Endodermal cell (in vitro differentiated cells): ENCODE measurements at regions not wholly inside any gene's neighbourhood (a gene's known extent, or its start where the extent isn't known, plus 50 kb on each side); places are given as distances from the start of the nearest gene placed in this dataset.

Experiments
- DNase-seq: peaks from one replicate; pipeline ENCODE4 v3.0.0-alpha.2; 2017
- H3K27ac ChIP-seq: 2 replicates; pipeline ENCODE4 v1.5.1; 2013; ENCODE audit warnings: mild to moderate bottlenecking, low read depth, low read length, moderate library complexity
- H3K27me3 ChIP-seq: 2 replicates; pipeline ENCODE4 v1.6.1; 2013; ENCODE audit warnings: mild to moderate bottlenecking, low read length, moderate library complexity; ENCODE audit not compliant: insufficient read depth, control insufficient read depth, poor library complexity, severe bottlenecking
- H3K36me3 ChIP-seq: 2 replicates; pipeline ENCODE4 v1.7.0; 2013; ENCODE audit warnings: mild to moderate bottlenecking, low read length, moderate library complexity; ENCODE audit not compliant: control insufficient read depth, insufficient read depth
- H3K4me1 ChIP-seq: one replicate; pipeline ENCODE4 v1.7.0; 2013; ENCODE audit warnings: low read length; ENCODE audit not compliant: control insufficient read depth, insufficient read depth
- H3K4me3 ChIP-seq: 2 replicates; pipeline ENCODE4 v1.5.1; 2013; ENCODE audit warnings: mild to moderate bottlenecking, low read length, moderate library complexity
- H3K9ac ChIP-seq: 2 replicates; pipeline ENCODE4 v1.6.1; 2013; ENCODE audit warnings: mild to moderate bottlenecking, low read length, moderate library complexity; ENCODE audit not compliant: poor library complexity, severe bottlenecking; ENCODE audit errors: extremely low read depth
- H3K9me3 ChIP-seq: 2 replicates; pipeline ENCODE4 v1.6.1; 2013; ENCODE audit warnings: mild to moderate bottlenecking, low read length, moderate library complexity; ENCODE audit not compliant: control insufficient read depth
- H3K27ac Mint-ChIP-seq: 2 replicates; pipeline ENCODE4 v1.8.0; 2020; ENCODE audit warnings: mixed read lengths
- H3K27me3 Mint-ChIP-seq: 2 replicates; pipeline ENCODE4 v1.8.0; 2021; ENCODE audit warnings: mild to moderate bottlenecking, mixed read lengths; ENCODE audit not compliant: insufficient read depth
- H3K36me3 Mint-ChIP-seq: 2 replicates; pipeline ENCODE4 v1.8.0; 2020; ENCODE audit warnings: low read depth, mixed read lengths
- H3K4me1 Mint-ChIP-seq: 2 replicates; pipeline ENCODE4 v1.8.0; 2020; ENCODE audit warnings: mixed read lengths
- H3K4me3 Mint-ChIP-seq: 2 replicates; pipeline ENCODE4 v1.8.0; 2020; ENCODE audit warnings: mild to moderate bottlenecking, moderate library complexity, mixed read lengths
- H3K9me3 Mint-ChIP-seq: 2 replicates; pipeline ENCODE4 v1.8.0; 2020; ENCODE audit warnings: mild to moderate bottlenecking, mixed read lengths
- WGBS, 2 experiments: methylation state at CpG; one replicate each; pipeline versions ENCODE4 v1.1.5 to v1.1.7; 2013; ENCODE audit warnings: missing lambda C conversion rate in 2 of 2, mixed read lengths in 1 of 2; ENCODE audit not compliant: insufficient coverage in 1 of 2, insufficient read length in 1 of 2; 5-methylcytosine and 5-hydroxymethylcytosine counted together
- TF ChIP-seq, protein P1 (sequence below): fragments of 200-600 bp; sonication (generic); conservative IDR thresholded peaks from 2 replicates; pipeline ENCODE4 v1.5.0; 2021; ENCODE audit warnings: antibody characterized with exemption, mild to moderate bottlenecking

- Histone ChIP-seq H3K9me3 (no peaks in the 10 kb centered on the region), H3K9ac (no peak overlapping the region), H3K4me1 (no peaks in the 10 kb centered on the region), H3K27me3 (no peaks in the 10 kb centered on the region), H3K27ac (no peak overlapping the region), H3K4me3 (no peak overlapping the region), H3K36me3 (no peaks in the 10 kb centered on the region)
- H3K36me3 Mint-ChIP-seq = no peaks in the 10 kb centered on the region
- H3K27me3 Mint-ChIP-seq = no peaks in the 10 kb centered on the region
- DNase-seq = no peak
- no peaks in the 10 kb centered on the region for H3K9me3 Mint-ChIP-seq
- TF ChIP-seq, protein P1, sequence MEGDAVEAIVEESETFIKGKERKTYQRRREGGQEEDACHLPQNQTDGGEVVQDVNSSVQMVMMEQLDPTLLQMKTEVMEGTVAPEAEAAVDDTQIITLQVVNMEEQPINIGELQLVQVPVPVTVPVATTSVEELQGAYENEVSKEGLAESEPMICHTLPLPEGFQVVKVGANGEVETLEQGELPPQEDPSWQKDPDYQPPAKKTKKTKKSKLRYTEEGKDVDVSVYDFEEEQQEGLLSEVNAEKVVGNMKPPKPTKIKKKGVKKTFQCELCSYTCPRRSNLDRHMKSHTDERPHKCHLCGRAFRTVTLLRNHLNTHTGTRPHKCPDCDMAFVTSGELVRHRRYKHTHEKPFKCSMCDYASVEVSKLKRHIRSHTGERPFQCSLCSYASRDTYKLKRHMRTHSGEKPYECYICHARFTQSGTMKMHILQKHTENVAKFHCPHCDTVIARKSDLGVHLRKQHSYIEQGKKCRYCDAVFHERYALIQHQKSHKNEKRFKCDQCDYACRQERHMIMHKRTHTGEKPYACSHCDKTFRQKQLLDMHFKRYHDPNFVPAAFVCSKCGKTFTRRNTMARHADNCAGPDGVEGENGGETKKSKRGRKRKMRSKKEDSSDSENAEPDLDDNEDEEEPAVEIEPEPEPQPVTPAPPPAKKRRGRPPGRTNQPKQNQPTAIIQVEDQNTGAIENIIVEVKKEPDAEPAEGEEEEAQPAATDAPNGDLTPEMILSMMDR = no peak
- H3K27ac Mint-ChIP-seq = no peak overlapping the region
- no peak overlapping the region for H3K4me3 Mint-ChIP-seq
- no peaks in the 10 kb centered on the region for H3K4me1 Mint-ChIP-seq
- 83 to 91% methylated on average over 3 to 6 of the region's 6 CpGs for WGBS, 2 experiments
Measured at GRCh38 chr3:18885612-18886011, 262.7 kb upstream of the KCNH8 start.

DNA sequence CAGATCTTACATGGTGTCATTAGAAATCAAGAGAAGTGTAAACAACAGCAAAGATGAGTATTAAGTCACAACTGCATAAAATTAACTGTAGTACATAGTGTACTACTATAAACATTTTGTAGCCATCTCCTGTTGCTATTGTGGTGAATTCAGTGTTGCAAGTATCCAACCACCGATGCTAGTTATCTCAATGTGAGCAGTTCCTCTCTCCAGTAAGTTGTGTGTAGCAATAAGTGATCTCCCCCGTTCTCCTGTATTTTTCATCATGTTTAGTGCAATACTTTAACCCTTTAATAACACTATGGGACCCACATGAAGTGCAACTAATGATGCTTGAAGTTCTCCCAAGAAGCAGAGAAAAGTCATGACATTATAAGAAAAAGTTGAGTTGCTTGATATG, 264.7 kb upstream of the KCNH8 start:
- Histone ChIP-seq H3K9me3 (no peaks in the 10 kb centered on the region), H3K36me3 (no peaks in the 10 kb centered on the region), H3K9ac (no peak overlapping the region), H3K27ac (no peak overlapping the region), H3K4me3 (no peak overlapping the region), H3K4me1 (no peaks in the 10 kb centered on the region), H3K27me3 (no peaks in the 10 kb centered on the region)
- no peaks in the 10 kb centered on the region for H3K9me3 Mint-ChIP-seq
- TF ChIP-seq, protein P1 = no peak
- no peaks in the 10 kb centered on the region for H3K4me1 Mint-ChIP-seq
- H3K27ac Mint-ChIP-seq = no peak overlapping the region
- no peaks in the 10 kb centered on the region for H3K36me3 Mint-ChIP-seq
- H3K27me3 Mint-ChIP-seq = no peaks in the 10 kb centered on the region
- no peak overlapping the region for H3K4me3 Mint-ChIP-seq
- 81% methylated on average over 2 of the region's 2 CpGs; no CpG with 5 or more reads in 1 of the 2 experiments for WGBS, 2 experiments
- DNase-seq = no peak

- no peaks in the 10 kb centered on the region for H3K9me3 Mint-ChIP-seq
- no peak overlapping the region for H3K4me3 ChIP-seq
- no peaks in the 10 kb centered on the region for H3K27me3 Mint-ChIP-seq
- no peaks in the 10 kb centered on the region for H3K4me1 Mint-ChIP-seq
- TF ChIP-seq, protein P1 = no peak
- no peaks in the 10 kb centered on the region for H3K36me3 Mint-ChIP-seq
- H3K27me3 ChIP-seq = no peaks in the 10 kb centered on the region
- H3K36me3 ChIP-seq = no peaks in the 10 kb centered on the region
- no peaks in the 10 kb centered on the region for H3K9me3 ChIP-seq
- H3K9ac ChIP-seq = no peak overlapping the region
- peaks cover 4% of the 10 kb centered on the region for H3K4me1 ChIP-seq
- 93 to 100% methylated on average over 1 of the region's 1 CpG for WGBS, 2 experiments
- H3K27ac ChIP-seq = no peak overlapping the region
- H3K4me3 Mint-ChIP-seq = no peak overlapping the region
- no peak overlapping the region for H3K27ac Mint-ChIP-seq
- DNase-seq = no peak
Measured at GRCh38 chr3:18880691-18881090, 267.6 kb upstream of the KCNH8 start.
